ENCODE measurements at regions not wholly inside any gene's neighbourhood (a gene's known extent, or its start where the extent isn't known, plus 50 kb on each side); places are given as distances from the start of the nearest gene placed in this dataset.

GRCh38 chr14:71533800-71534199 is 398.4 kb upstream of the RGS6 start:
- no peak for DNase-seq
- no peak overlapping the region for H3K27ac ChIP-seq (ENCODE audit: low read length)
- H3K9me3 ChIP-seq (ENCODE audit: low read length), result no peaks in the 10 kb centered on the region
- H3K36me3 ChIP-seq (ENCODE audit: insufficient read depth, low read length), result no peaks in the 10 kb centered on the region
- H3K27me3 ChIP-seq (ENCODE audit: low read length), result no peaks in the 10 kb centered on the region
- no peak overlapping the region for H3K4me3 ChIP-seq (ENCODE audit: low read length)
- H3K79me2 ChIP-seq (ENCODE audit: low read length), result no peaks in the 10 kb centered on the region
- H3K4me2 ChIP-seq (ENCODE audit: low read depth, low read length, poor library complexity, severe bottlenecking), result no peak overlapping the region
- no peaks in the 10 kb centered on the region for H4K20me1 ChIP-seq (ENCODE audit: insufficient read depth, low read depth, low read length)
- no peaks in the 10 kb centered on the region for H3K4me1 ChIP-seq (ENCODE audit: low read length)
- no peak overlapping the region for H2AFZ ChIP-seq (ENCODE audit: low read length)
- no peak overlapping the region for H3K9ac ChIP-seq (ENCODE audit: low read length)
- no peaks in the 10 kb centered on the region for H3K9me2 ChIP-seq (replicated peaks; ENCODE audit: insufficient read depth, low read length)

GRCh38 chr14:71534506-71534905 is 397.7 kb upstream of the RGS6 start:
- Histone ChIP-seq H3K36me3 (ENCODE audit: insufficient read depth, low read length) (no peaks in the 10 kb centered on the region), H3K4me3 (ENCODE audit: low read length) (no peak overlapping the region), H3K9me3 (ENCODE audit: low read length) (no peaks in the 10 kb centered on the region), H3K27ac (ENCODE audit: low read length) (no peak overlapping the region), H4K20me1 (ENCODE audit: insufficient read depth, low read depth, low read length) (no peaks in the 10 kb centered on the region; the same call in 1 of the 2 replicates), H3K4me2 (ENCODE audit: low read depth, low read length, poor library complexity, severe bottlenecking) (no peak overlapping the region), H3K27me3 (ENCODE audit: low read length) (no peaks in the 10 kb centered on the region), H3K4me1 (ENCODE audit: low read length) (no peaks in the 10 kb centered on the region), H2AFZ (ENCODE audit: low read length) (no peak overlapping the region), H3K79me2 (ENCODE audit: low read length) (no peaks in the 10 kb centered on the region), H3K9ac (ENCODE audit: low read length) (no peak overlapping the region), H3K9me2 (replicated peaks; ENCODE audit: insufficient read depth, low read length) (no peaks in the 10 kb centered on the region)
- DNase-seq, result no peak

DNA sequence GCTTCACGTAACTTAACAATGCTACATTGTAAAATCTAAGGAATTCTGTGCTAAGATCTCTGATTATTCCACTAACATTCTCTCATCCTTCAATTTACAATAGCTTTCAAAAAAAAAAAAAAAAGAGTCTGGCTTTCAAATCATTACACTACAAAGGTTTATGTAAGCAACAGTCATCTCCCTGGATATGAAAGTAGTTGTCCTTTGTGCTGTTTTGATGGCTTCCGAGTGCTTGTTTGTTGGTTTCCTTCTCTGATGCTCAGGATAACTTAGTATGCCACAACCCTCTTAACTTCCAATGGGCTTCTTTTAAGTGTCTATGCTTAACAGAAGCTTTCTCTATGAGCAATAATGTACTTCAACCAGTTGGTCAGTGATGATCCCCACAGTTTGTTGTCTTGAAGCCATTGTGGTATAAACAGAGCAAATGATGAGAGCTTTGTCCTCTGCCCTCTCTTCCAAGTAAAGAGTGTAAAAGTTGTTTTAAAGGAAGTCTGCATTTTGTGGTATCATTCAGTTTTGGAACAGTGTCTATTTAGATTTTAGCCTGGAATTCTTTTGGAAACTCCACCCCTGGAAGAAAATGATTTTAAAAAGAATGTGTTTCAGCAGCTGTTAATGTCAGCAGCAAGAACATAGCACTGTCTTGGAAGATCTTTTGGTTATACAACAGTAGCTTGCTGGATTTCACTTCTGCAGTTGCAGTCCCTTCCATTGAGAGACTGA is 396.1 kb upstream of the RGS6 start:
- Histone ChIP-seq H3K4me3 (ENCODE audit: low read length) (no peak overlapping the region), H3K4me2 (ENCODE audit: low read depth, low read length, poor library complexity, severe bottlenecking) (no peak overlapping the region), H3K36me3 (ENCODE audit: insufficient read depth, low read length) (no peaks in the 10 kb centered on the region), H2AFZ (ENCODE audit: low read length) (no peak overlapping the region), H4K20me1 (ENCODE audit: insufficient read depth, low read depth, low read length) (no peaks in the 10 kb centered on the region; the same call in 1 of the 2 replicates), H3K27me3 (ENCODE audit: low read length) (no peaks in the 10 kb centered on the region), H3K27ac (ENCODE audit: low read length) (no peak overlapping the region), H3K79me2 (ENCODE audit: low read length) (no peaks in the 10 kb centered on the region), H3K9me2 (replicated peaks; ENCODE audit: insufficient read depth, low read length) (no peaks in the 10 kb centered on the region), H3K4me1 (ENCODE audit: low read length) (no peaks in the 10 kb centered on the region), H3K9me3 (ENCODE audit: low read length) (no peaks in the 10 kb centered on the region), H3K9ac (ENCODE audit: low read length) (no peak overlapping the region)
- DNase-seq, result no peak

DNA sequence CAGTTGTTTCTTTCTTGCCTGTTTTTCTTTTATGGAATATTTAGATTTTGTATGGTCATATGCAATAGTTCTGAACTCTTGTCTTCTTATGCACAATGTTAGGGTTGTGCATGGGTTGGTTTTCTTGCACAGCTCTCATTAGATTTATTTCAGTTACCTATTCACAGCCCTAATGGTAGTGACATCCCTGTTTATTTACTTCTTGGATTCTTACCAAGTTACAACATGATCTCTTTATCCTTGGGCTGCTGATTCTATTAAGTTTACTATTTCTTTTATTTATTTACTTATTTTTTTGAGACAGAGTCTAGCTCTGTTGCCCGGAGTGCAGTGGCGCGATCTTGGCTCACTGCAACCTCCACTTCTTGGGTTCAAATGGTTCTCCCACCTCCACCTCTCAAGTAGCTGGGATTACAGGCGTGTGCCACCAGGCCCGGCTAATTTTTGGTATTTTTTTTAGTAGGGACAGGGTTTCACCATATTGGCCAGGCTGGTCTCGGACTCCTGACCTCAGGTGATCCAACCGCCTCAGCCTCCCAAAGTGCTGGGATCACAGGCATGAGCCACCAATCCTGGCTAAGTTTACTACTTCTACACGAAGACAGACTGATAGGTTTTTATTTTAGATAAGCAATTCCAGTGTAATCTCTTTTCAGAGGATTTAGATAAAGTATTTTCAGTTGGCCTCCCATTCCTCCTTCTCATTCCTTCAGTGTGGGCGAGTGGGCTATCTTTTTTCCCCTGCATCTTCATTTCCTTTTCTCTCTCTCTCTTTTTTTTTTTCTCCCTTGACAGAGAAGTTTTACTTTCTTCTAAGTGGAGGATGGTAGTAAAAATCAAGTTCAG is 395.1 kb upstream of the RGS6 start:
- Histone ChIP-seq H4K20me1 (ENCODE audit: insufficient read depth, low read depth, low read length) (no peaks in the 10 kb centered on the region; the same call in 1 of the 2 replicates), H3K4me3 (ENCODE audit: low read length) (no peak overlapping the region), H2AFZ (ENCODE audit: low read length) (no peak overlapping the region), H3K4me1 (ENCODE audit: low read length) (no peaks in the 10 kb centered on the region), H3K36me3 (ENCODE audit: insufficient read depth, low read length) (no peaks in the 10 kb centered on the region), H3K27me3 (ENCODE audit: low read length) (no peaks in the 10 kb centered on the region), H3K27ac (ENCODE audit: low read length) (no peak overlapping the region), H3K9me3 (ENCODE audit: low read length) (no peaks in the 10 kb centered on the region), H3K79me2 (ENCODE audit: low read length) (no peaks in the 10 kb centered on the region), H3K9me2 (replicated peaks; ENCODE audit: insufficient read depth, low read length) (no peaks in the 10 kb centered on the region), H3K4me2 (ENCODE audit: low read depth, low read length, poor library complexity, severe bottlenecking) (no peak overlapping the region), H3K9ac (ENCODE audit: low read length) (no peak overlapping the region)
- DNase-seq, result no peak

DNA sequence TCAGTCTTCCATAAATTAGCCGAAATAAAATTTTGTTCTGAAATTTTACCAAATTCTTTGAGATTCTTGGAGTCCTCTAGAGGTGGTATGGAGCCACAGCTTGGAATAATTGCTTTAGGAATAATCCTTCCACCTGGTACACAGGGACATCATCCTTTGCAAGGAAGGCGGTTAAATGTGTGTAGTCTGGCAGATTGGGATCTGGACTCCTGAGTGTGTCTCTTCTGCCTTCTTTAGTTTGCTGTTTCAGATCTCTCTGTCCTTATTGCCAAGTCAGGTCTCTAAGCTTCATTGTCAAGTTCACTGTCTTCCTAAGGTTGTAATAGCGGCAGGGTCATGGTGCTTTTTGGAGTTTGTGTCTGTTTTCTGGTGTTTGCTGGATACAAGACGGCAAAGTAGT is 393.9 kb upstream of the RGS6 start:
- Histone ChIP-seq H3K4me2 (ENCODE audit: low read depth, low read length, poor library complexity, severe bottlenecking) (no peak overlapping the region), H4K20me1 (ENCODE audit: insufficient read depth, low read depth, low read length) (no peaks in the 10 kb centered on the region; the same call in 1 of the 2 replicates), H2AFZ (ENCODE audit: low read length) (no peak overlapping the region), H3K9me2 (replicated peaks; ENCODE audit: insufficient read depth, low read length) (no peaks in the 10 kb centered on the region), H3K27me3 (ENCODE audit: low read length) (no peaks in the 10 kb centered on the region), H3K9me3 (ENCODE audit: low read length) (no peaks in the 10 kb centered on the region), H3K4me3 (ENCODE audit: low read length) (no peak overlapping the region), H3K9ac (ENCODE audit: low read length) (no peak overlapping the region), H3K36me3 (ENCODE audit: insufficient read depth, low read length) (no peaks in the 10 kb centered on the region), H3K4me1 (ENCODE audit: low read length) (no peaks in the 10 kb centered on the region), H3K79me2 (ENCODE audit: low read length) (no peaks in the 10 kb centered on the region), H3K27ac (ENCODE audit: low read length) (no peak overlapping the region)
- DNase-seq, result no peak

GRCh38 chr14:71538938-71539649 is 393.1 kb upstream of the RGS6 start:
- Histone ChIP-seq H3K4me1 (ENCODE audit: low read length) (no peaks in the 10 kb centered on the region), H3K4me2 (ENCODE audit: low read depth, low read length, poor library complexity, severe bottlenecking) (no peak overlapping the region), H3K36me3 (ENCODE audit: insufficient read depth, low read length) (no peaks in the 10 kb centered on the region), H3K9ac (ENCODE audit: low read length) (no peak overlapping the region), H4K20me1 (ENCODE audit: insufficient read depth, low read depth, low read length) (no peaks in the 10 kb centered on the region; the same call in 1 of the 2 replicates), H3K9me2 (replicated peaks; ENCODE audit: insufficient read depth, low read length) (no peaks in the 10 kb centered on the region), H3K4me3 (ENCODE audit: low read length) (no peak overlapping the region), H3K9me3 (ENCODE audit: low read length) (no peaks in the 10 kb centered on the region), H3K27me3 (ENCODE audit: low read length) (no peaks in the 10 kb centered on the region), H2AFZ (ENCODE audit: low read length) (no peak overlapping the region), H3K27ac (ENCODE audit: low read length) (no peak overlapping the region), H3K79me2 (ENCODE audit: low read length) (no peaks in the 10 kb centered on the region)
- no peak for DNase-seq

- H3K4me2 ChIP-seq (ENCODE audit: low read depth, low read length, poor library complexity, severe bottlenecking), result no peak overlapping the region
- no peaks in the 10 kb centered on the region for H3K79me2 ChIP-seq (ENCODE audit: low read length)
- no peaks in the 10 kb centered on the region for H3K4me1 ChIP-seq (ENCODE audit: low read length)
- no peaks in the 10 kb centered on the region for H3K36me3 ChIP-seq (ENCODE audit: insufficient read depth, low read length)
- no peak overlapping the region for H2AFZ ChIP-seq (ENCODE audit: low read length)
- H3K9ac ChIP-seq (ENCODE audit: low read length), result no peak overlapping the region
- H4K20me1 ChIP-seq (ENCODE audit: insufficient read depth, low read depth, low read length), result no peaks in the 10 kb centered on the region; the same call in 1 of the 2 replicates
- no peak overlapping the region for H3K4me3 ChIP-seq (ENCODE audit: low read length)
- H3K27me3 ChIP-seq (ENCODE audit: low read length), result no peaks in the 10 kb centered on the region
- no peak for DNase-seq
- H3K9me3 ChIP-seq (ENCODE audit: low read length), result no peaks in the 10 kb centered on the region
- no peak overlapping the region for H3K27ac ChIP-seq (ENCODE audit: low read length)
- no peaks in the 10 kb centered on the region for H3K9me2 ChIP-seq (replicated peaks; ENCODE audit: insufficient read depth, low read length)
Observed at GRCh38 chr14:71539650-71540285, 392.5 kb upstream of the RGS6 start.
